GM10266 (cell line): ENCODE measurements at regions not wholly inside any gene's neighbourhood (a gene's known extent, or its start where the extent isn't known, plus 50 kb on each side); places are given as distances from the start of the nearest gene placed in this dataset.

Experiments used
- DNase-seq: peaks from one replicate; pipeline ENCODE4 v3.0.0; 2012; ENCODE audit errors: extremely low spot score
- CTCF ChIP-seq: IDR thresholded peaks from 2 replicates; pipeline ENCODE4 v1.5.1; 2012; ENCODE audit warnings: mild to moderate bottlenecking, low read depth; ENCODE audit not compliant: control insufficient read depth, insufficient read depth; ENCODE audit errors: missing control alignments

DNA sequence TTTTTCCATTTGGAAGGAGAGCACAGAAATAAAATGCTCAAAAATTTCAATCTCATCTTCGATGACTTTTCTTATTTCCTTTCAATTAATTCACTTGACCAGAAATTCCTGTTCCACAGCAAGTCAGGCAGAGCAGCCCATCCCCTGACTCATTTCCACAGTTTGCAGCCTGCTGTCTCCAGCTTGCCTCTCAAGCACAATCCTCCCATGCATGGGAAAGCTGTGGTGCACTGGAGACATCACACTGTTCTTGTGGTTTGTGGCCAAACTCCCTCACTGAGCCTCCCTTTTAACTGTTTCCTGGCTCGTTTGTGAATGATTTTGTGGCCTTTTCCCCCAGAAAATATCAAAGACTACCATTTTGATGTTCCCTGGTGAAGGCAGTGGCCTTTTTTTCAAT is 114.0 kb upstream of the ENPEP start:
- no peak for TF ChIP-seq CTCF
- DNase-seq: no peak

GRCh38 chr4:110359076-110359475 is 116.9 kb upstream of the ENPEP start:
- TF ChIP-seq CTCF: no peak
- no peak for DNase-seq

GRCh38 chr4:110357521-110357920 is 118.4 kb upstream of the ENPEP start:
- TF ChIP-seq CTCF: no peak
- DNase-seq: no peak

GRCh38 chr4:110354460-110354859 is 121.5 kb upstream of the ENPEP start:
- TF ChIP-seq CTCF: no peak
- no peak for DNase-seq

GRCh38 chr4:110352670-110353442 is 123.1 kb upstream of the ENPEP start:
- no peak for DNase-seq
- no peak for TF ChIP-seq CTCF

- no peak for DNase-seq
- no peak for TF ChIP-seq CTCF
These were observed 127.1 kb upstream of the ENPEP start for GRCh38 chr4:110348711-110349383.

GRCh38 chr4:110347805-110348204 is 128.2 kb upstream of the ENPEP start:
- TF ChIP-seq CTCF: no peak
- no peak for DNase-seq
